WTC11 (cell line): ENCODE measurements at regions not wholly inside any gene's neighbourhood (a gene's known extent, or its start where the extent isn't known, plus 50 kb on each side); places are given as distances from the start of the nearest gene placed in this dataset.
"Not testable (repeated sequence)": the region's sequence is repeated elsewhere in the genome, so short reads cannot be mapped to it uniquely, and the experiment has no call there.

Experiments used
- ATAC-seq: fragments of 200-7000 bp; cut with Tn5 transposase; 2 replicates; pipeline ENCODE4 v1.10.0; 2021; ENCODE audit warnings: mild to moderate bottlenecking, moderate library complexity
- CTCF ChIA-PET: fragments of 300-600 bp; sonication (Branson Sonifier 250); formaldehyde crosslinking; loops from one replicate; lab custom pipeline; 2021; ENCODE audit warnings: antibody characterized with exemption; lab: Charles Lee
- POLR2A ChIA-PET: fragments of 350-600 bp; sonication (Branson Sonifier 250); formaldehyde crosslinking; loops from one replicate; lab custom pipeline; 2021; ENCODE audit warnings: antibody characterized with exemption; lab: Charles Lee
- DNase-seq: peaks from one replicate; pipeline ENCODE4 v3.0.0; 2021; ENCODE audit warnings: low spot score
- H3K27ac Mint-ChIP-seq: 2 replicates; pipeline ENCODE4 v1.8.0; 2021; ENCODE audit warnings: mixed read lengths
- H3K27me3 Mint-ChIP-seq: 2 replicates; pipeline ENCODE4 v1.8.0; 2021; ENCODE audit warnings: low read depth, mild to moderate bottlenecking, moderate library complexity, mixed read lengths
- H3K36me3 Mint-ChIP-seq: 2 replicates; pipeline ENCODE4 v1.8.0; 2021; ENCODE audit warnings: mixed read lengths
- H3K4me1 Mint-ChIP-seq: 2 replicates; pipeline ENCODE4 v1.8.0; 2022; ENCODE audit warnings: mixed read lengths
- H3K4me3 Mint-ChIP-seq: 2 replicates; pipeline ENCODE4 v1.8.0; 2021; ENCODE audit warnings: mild to moderate bottlenecking, moderate library complexity, mixed read lengths
- H3K9me3 Mint-ChIP-seq: 2 replicates; pipeline ENCODE4 v1.8.0; 2021; ENCODE audit warnings: mixed read lengths
- ATF1 ChIP-seq: sonication (generic); formaldehyde crosslinking; IDR thresholded peaks from 2 replicates; pipeline ENCODE4 v1.8.1; 2023; ENCODE audit warnings: mild to moderate bottlenecking, moderate library complexity, missing genetic modification reagents
- CBFB ChIP-seq: sonication (generic); formaldehyde crosslinking; IDR thresholded peaks from 2 replicates; pipeline ENCODE4 v1.8.1; 2022; ENCODE audit warnings: mild to moderate bottlenecking, low read depth, missing genetic modification reagents
- E2F5 ChIP-seq: sonication (generic); formaldehyde crosslinking; IDR thresholded peaks from 2 replicates; pipeline ENCODE4 v1.8.1; 2022; ENCODE audit warnings: mild to moderate bottlenecking, moderate library complexity, missing genetic modification reagents
- ESRRA ChIP-seq: sonication (generic); formaldehyde crosslinking; IDR thresholded peaks from 2 replicates; pipeline ENCODE4 v1.8.1; 2022; ENCODE audit warnings: mild to moderate bottlenecking, missing genetic modification reagents, borderline replicate concordance
- GTF2I ChIP-seq: fragments of 250-450 bp; sonication (Bioruptor Pico); conservative IDR thresholded peaks from 2 replicates; pipeline ENCODE4 v1.4.0; 2021; ENCODE audit warnings: mild to moderate bottlenecking
- IRF2 ChIP-seq: sonication (generic); formaldehyde crosslinking; IDR thresholded peaks from 2 replicates; pipeline ENCODE4 v1.8.0; 2022; ENCODE audit warnings: low read depth, missing genetic modification reagents, borderline replicate concordance
- JAZF1 ChIP-seq: fragments of 250-450 bp; sonication (Bioruptor Pico); IDR thresholded peaks from 2 replicates; pipeline ENCODE4 v1.9.0; 2021; ENCODE audit warnings: moderate library complexity, mild to moderate bottlenecking, inconsistent platforms
- MYBL2 ChIP-seq: sonication (generic); formaldehyde crosslinking; IDR thresholded peaks from 2 replicates; pipeline ENCODE4 v1.8.1; 2023; ENCODE audit warnings: mild to moderate bottlenecking, moderate library complexity, missing genetic modification reagents
- NR3C1 ChIP-seq: sonication (generic); formaldehyde crosslinking; conservative IDR thresholded peaks from 2 replicates; pipeline ENCODE4 v1.8.1; 2023; ENCODE audit warnings: low read depth, mild to moderate bottlenecking, missing genetic modification reagents
- STAT6 ChIP-seq: sonication (generic); formaldehyde crosslinking; conservative IDR thresholded peaks from 2 replicates; pipeline ENCODE4 v1.8.1; 2023; ENCODE audit warnings: mild to moderate bottlenecking, low read depth, missing genetic modification reagents, moderate library complexity
- TP53 ChIP-seq: sonication (generic); formaldehyde crosslinking; IDR thresholded peaks from 2 replicates; pipeline ENCODE4 v1.8.1; 2023; ENCODE audit warnings: mild to moderate bottlenecking, missing genetic modification reagents
- ZNF281 ChIP-seq: sonication (generic); formaldehyde crosslinking; IDR thresholded peaks from 2 replicates; pipeline ENCODE4 v1.8.0; 2023; ENCODE audit warnings: mild to moderate bottlenecking, missing genetic modification reagents
- ZNF317 ChIP-seq: sonication (generic); formaldehyde crosslinking; IDR thresholded peaks from 2 replicates; pipeline ENCODE4 v1.8.1; 2023; ENCODE audit warnings: low read depth, mild to moderate bottlenecking, moderate library complexity, missing genetic modification reagents, borderline replicate concordance
- TF ChIP-seq, protein P1 (sequence below): sonication (generic); formaldehyde crosslinking; IDR thresholded peaks from 2 replicates; pipeline ENCODE4 v1.8.1; 2023; ENCODE audit warnings: mild to moderate bottlenecking, missing genetic modification reagents
- TF ChIP-seq, protein P2 (sequence below): fragments of 200-600 bp; IDR thresholded peaks from 2 replicates; pipeline ENCODE4 v1.8.0; 2022; ENCODE audit warnings: antibody characterized with exemption
- TF ChIP-seq, protein P3 (sequence below): sonication (generic); formaldehyde crosslinking; IDR thresholded peaks from 2 replicates; pipeline ENCODE4 v1.8.1; 2022; ENCODE audit warnings: low read depth, missing genetic modification reagents, borderline replicate concordance
- TF ChIP-seq, protein P4 (sequence below): sonication (generic); formaldehyde crosslinking; IDR thresholded peaks from 2 replicates; pipeline ENCODE4 v1.8.1; 2023; ENCODE audit warnings: mild to moderate bottlenecking, missing genetic modification reagents, moderate library complexity

GRCh38 chr16:5257462-5257861 is 159.9 kb upstream of the EEF2KMT start:
- CTCF ChIA-PET, result no interaction called here
- no peak for DNase-seq
- no peak overlapping the region for H3K4me3 Mint-ChIP-seq
- no peaks in the 10 kb centered on the region for H3K36me3 Mint-ChIP-seq
- H3K27me3 Mint-ChIP-seq, result no peaks in the 10 kb centered on the region
- H3K27ac Mint-ChIP-seq, result no peak overlapping the region
- TF ChIP-seq GTF2I (CRISPR knock-in tag), result no peak
- TF ChIP-seq ESRRA, result no peak
- TF ChIP-seq, protein P1, sequence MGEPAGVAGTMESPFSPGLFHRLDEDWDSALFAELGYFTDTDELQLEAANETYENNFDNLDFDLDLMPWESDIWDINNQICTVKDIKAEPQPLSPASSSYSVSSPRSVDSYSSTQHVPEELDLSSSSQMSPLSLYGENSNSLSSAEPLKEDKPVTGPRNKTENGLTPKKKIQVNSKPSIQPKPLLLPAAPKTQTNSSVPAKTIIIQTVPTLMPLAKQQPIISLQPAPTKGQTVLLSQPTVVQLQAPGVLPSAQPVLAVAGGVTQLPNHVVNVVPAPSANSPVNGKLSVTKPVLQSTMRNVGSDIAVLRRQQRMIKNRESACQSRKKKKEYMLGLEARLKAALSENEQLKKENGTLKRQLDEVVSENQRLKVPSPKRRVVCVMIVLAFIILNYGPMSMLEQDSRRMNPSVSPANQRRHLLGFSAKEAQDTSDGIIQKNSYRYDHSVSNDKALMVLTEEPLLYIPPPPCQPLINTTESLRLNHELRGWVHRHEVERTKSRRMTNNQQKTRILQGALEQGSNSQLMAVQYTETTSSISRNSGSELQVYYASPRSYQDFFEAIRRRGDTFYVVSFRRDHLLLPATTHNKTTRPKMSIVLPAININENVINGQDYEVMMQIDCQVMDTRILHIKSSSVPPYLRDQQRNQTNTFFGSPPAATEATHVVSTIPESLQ (CRISPR knock-in tag), result no peak
- no peak for TF ChIP-seq CBFB (CRISPR knock-in tag)
- TF ChIP-seq, protein P2, sequence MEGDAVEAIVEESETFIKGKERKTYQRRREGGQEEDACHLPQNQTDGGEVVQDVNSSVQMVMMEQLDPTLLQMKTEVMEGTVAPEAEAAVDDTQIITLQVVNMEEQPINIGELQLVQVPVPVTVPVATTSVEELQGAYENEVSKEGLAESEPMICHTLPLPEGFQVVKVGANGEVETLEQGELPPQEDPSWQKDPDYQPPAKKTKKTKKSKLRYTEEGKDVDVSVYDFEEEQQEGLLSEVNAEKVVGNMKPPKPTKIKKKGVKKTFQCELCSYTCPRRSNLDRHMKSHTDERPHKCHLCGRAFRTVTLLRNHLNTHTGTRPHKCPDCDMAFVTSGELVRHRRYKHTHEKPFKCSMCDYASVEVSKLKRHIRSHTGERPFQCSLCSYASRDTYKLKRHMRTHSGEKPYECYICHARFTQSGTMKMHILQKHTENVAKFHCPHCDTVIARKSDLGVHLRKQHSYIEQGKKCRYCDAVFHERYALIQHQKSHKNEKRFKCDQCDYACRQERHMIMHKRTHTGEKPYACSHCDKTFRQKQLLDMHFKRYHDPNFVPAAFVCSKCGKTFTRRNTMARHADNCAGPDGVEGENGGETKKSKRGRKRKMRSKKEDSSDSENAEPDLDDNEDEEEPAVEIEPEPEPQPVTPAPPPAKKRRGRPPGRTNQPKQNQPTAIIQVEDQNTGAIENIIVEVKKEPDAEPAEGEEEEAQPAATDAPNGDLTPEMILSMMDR, result no peak
- TF ChIP-seq MYBL2, result no peak
- TF ChIP-seq, protein P3, sequence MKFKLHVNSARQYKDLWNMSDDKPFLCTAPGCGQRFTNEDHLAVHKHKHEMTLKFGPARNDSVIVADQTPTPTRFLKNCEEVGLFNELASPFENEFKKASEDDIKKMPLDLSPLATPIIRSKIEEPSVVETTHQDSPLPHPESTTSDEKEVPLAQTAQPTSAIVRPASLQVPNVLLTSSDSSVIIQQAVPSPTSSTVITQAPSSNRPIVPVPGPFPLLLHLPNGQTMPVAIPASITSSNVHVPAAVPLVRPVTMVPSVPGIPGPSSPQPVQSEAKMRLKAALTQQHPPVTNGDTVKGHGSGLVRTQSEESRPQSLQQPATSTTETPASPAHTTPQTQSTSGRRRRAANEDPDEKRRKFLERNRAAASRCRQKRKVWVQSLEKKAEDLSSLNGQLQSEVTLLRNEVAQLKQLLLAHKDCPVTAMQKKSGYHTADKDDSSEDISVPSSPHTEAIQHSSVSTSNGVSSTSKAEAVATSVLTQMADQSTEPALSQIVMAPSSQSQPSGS (CRISPR knock-in tag), result no peak
- no peak for TF ChIP-seq ZNF281 (CRISPR knock-in tag)
- TF ChIP-seq E2F5 (CRISPR knock-in tag), result no peak
- no peak for TF ChIP-seq IRF2 (CRISPR knock-in tag)
- TF ChIP-seq TP53, result no peak
- no peak for TF ChIP-seq JAZF1 (CRISPR knock-in tag)
- POLR2A ChIA-PET, result no interaction called here
- ATAC-seq, result no peak
- peaks cover 5% of the 10 kb centered on the region for H3K9me3 Mint-ChIP-seq
- H3K4me1 Mint-ChIP-seq, result peaks cover 15% of the 10 kb centered on the region

GRCh38 chr16:5252791-5253190 is 155.2 kb upstream of the EEF2KMT start:
- Mint-ChIP-seq H3K4me1 (peaks cover 36% of the 10 kb centered on the region), H3K4me3 (peak overlapping the region; percentile 48; the same call in 1 of the 2 replicates), H3K27me3 (no peaks in the 10 kb centered on the region), H3K27ac (peak overlapping the region; percentile 90), H3K9me3 (peaks cover 5% of the 10 kb centered on the region), H3K36me3 (no peaks in the 10 kb centered on the region)
- ChIA-PET CTCF (interaction anchor here (0.9 to 2.8 kb wide), 2 partner anchors 13 to 176 kb away, joined by 3 to 12 read pairs; no protein-coding TSS in a partner anchor), POLR2A (no interaction called here)
- peak; percentile 26 for DNase-seq
- ATAC-seq, result no peak
- TF ChIP-seq STAT6 (no peak), NR3C1 (no peak), ATF1 (CRISPR knock-in tag) (no peak), ZNF317 (CRISPR knock-in tag) (peak; percentile 56; the same call in 1 of the 2 replicates)
- TF ChIP-seq, protein P4, sequence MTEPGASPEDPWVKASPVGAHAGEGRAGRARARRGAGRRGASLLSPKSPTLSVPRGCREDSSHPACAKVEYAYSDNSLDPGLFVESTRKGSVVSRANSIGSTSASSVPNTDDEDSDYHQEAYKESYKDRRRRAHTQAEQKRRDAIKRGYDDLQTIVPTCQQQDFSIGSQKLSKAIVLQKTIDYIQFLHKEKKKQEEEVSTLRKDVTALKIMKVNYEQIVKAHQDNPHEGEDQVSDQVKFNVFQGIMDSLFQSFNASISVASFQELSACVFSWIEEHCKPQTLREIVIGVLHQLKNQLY, result no peak

DNA sequence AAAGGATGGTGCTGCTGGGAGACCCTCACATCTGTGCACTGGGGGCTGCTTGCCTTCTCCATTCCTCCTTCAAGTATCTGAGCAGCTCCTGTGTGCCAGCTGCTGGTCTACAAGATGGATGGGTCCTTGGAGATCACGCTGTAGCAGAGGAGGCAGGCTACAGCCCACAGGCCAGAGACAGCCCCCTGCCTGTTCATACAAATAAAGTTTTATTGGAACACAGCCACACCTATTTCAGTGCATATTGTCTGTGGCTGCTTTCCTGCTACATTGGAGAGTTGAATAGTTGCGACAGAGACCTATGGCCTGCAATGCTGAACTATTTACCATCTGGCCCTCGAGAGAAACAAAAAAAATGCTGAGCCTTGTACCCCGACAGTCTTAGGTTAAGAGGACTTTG is 149.8 kb upstream of the EEF2KMT start:
- ATAC-seq, H3K27ac Mint-ChIP-seq, H3K9me3 Mint-ChIP-seq, H3K36me3 Mint-ChIP-seq, DNase-seq, CTCF ChIA-PET, H3K27me3 Mint-ChIP-seq, H3K4me3 Mint-ChIP-seq, POLR2A ChIA-PET: not testable (repeated sequence)
- peaks cover 22% of the 10 kb centered on the region for H3K4me1 Mint-ChIP-seq
